Endothelial cell of umbilical vein (primary cell): ENCODE measurements at regions not wholly inside any gene's neighbourhood (a gene's known extent, or its start where the extent isn't known, plus 50 kb on each side); places are given as distances from the start of the nearest gene placed in this dataset.

Experiments
- BruUV-seq: library from RNA; stranded (reverse); fragments of 400-500 nt; replicated peaks from 2 replicates; lab custom pipeline; 2021; lab: Mats Ljungman, UMichigan
- CTCF ChIA-PET: fragments of 300-600, 350-600 bp; sonication (Branson Sonifier 250); formaldehyde crosslinking; loops from one replicate; lab custom pipeline; 2021; ENCODE audit warnings: antibody characterized with exemption, inconsistent platforms; lab: Charles Lee
- POLR2A ChIA-PET: fragments of 300-600, 350-600 bp; sonication (Branson Sonifier 250); formaldehyde crosslinking; loops from one replicate; lab custom pipeline; 2021; ENCODE audit warnings: antibody characterized with exemption, inconsistent platforms; lab: Charles Lee
- DNase-seq: peaks from one replicate; pipeline ENCODE4 v3.0.0-alpha.2; 2011; ENCODE audit warnings: low read depth, low spot score
- FAIRE-seq: peaks from 2 replicates; lab custom pipeline; 2011; peaks lifted over from hg19 to GRCh38; lab: Jason Lieb, UNC
- H2AFZ ChIP-seq: 2 replicates; pipeline ENCODE4 v1.6.0; 2012; ENCODE audit warnings: low read depth, low read length, control low read depth, inconsistent platforms
- H3K27ac ChIP-seq: 2 replicates; pipeline ENCODE4 v1.5.1; 2011; ENCODE audit warnings: low read depth, mild to moderate bottlenecking, control low read depth, low read length, moderate library complexity; ENCODE audit not compliant: insufficient read depth
- H3K27me3 ChIP-seq, 2 experiments: 2 replicates each; pipeline versions ENCODE4 v1.6.0 to v1.6.1; 2011; ENCODE audit warnings: low read length in 2 of 2, mixed read lengths in 1 of 2; ENCODE audit not compliant: control insufficient read depth in 2 of 2, insufficient read depth in 2 of 2
- H3K36me3 ChIP-seq, 2 experiments: 2 replicates in 1 of 2; 3 replicates in 1 of 2; pipeline ENCODE4 v1.5.1; 2011; ENCODE audit warnings: low read length in 2 of 2, mild to moderate bottlenecking in 1 of 2, moderate library complexity in 1 of 2; ENCODE audit not compliant: control insufficient read depth in 2 of 2, insufficient read depth in 2 of 2; ENCODE audit errors: extremely low read depth in 1 of 2
- H3K4me1 ChIP-seq: 3 replicates; pipeline ENCODE4 v1.5.1; 2011; ENCODE audit warnings: mild to moderate bottlenecking, low read length; ENCODE audit not compliant: control insufficient read depth, insufficient read depth; ENCODE audit errors: extremely low read depth
- H3K4me2 ChIP-seq: 2 replicates; pipeline ENCODE4 v1.6.1; 2011; ENCODE audit warnings: low read length, control low read depth, mixed read lengths; ENCODE audit not compliant: insufficient read depth
- H3K4me3 ChIP-seq, 3 experiments: fragments of 200-600 bp in 1 of 3; sonication (generic), shearing (Covaris generic) in 1 of 3; replicated peaks in 1 of 3; 2 replicates each; pipeline ENCODE4 v1.5.1; 2011 to 2016; ENCODE audit warnings: control low read depth in 3 of 3, low read length in 3 of 3, mild to moderate bottlenecking in 2 of 3, inconsistent platforms in 1 of 3, low read depth in 1 of 3, moderate library complexity in 1 of 3; ENCODE audit not compliant: insufficient read depth in 1 of 3
- H3K79me2 ChIP-seq: 2 replicates; pipeline ENCODE4 v1.6.0; 2012; ENCODE audit warnings: low read length, inconsistent platforms; ENCODE audit not compliant: control insufficient read depth, insufficient read depth
- H3K9ac ChIP-seq: replicated peaks from 2 replicates; pipeline ENCODE3; 2011; ENCODE audit warnings: low read length, control low read depth; ENCODE audit not compliant: insufficient read depth; ENCODE audit errors: extremely low read depth
- H3K9me1 ChIP-seq: replicated peaks from 3 replicates; pipeline ENCODE4 v1.6.0; 2011; ENCODE audit warnings: mild to moderate bottlenecking, low read length; ENCODE audit not compliant: control insufficient read depth, insufficient read depth; ENCODE audit errors: extremely low read depth
- H3K9me3 ChIP-seq: replicated peaks from 2 replicates; pipeline ENCODE4 v1.5.1; 2012; ENCODE audit warnings: low read length, inconsistent platforms; ENCODE audit not compliant: control insufficient read depth, insufficient read depth
- H4K20me1 ChIP-seq: replicated peaks from 2 replicates; pipeline ENCODE3; 2011; ENCODE audit warnings: mild to moderate bottlenecking, low read length; ENCODE audit not compliant: control insufficient read depth, insufficient read depth; ENCODE audit errors: extremely low read depth
- EZH2 ChIP-seq: IDR thresholded peaks from 2 replicates; pipeline ENCODE4 v1.6.1; 2012; ENCODE audit warnings: borderline replicate concordance, low read depth, mild to moderate bottlenecking, moderate library complexity, low read length, inconsistent platforms; ENCODE audit not compliant: severe bottlenecking
- FOS ChIP-seq: IDR thresholded peaks from 2 replicates; pipeline ENCODE4 v1.6.1; 2011; ENCODE audit warnings: mild to moderate bottlenecking, low read length, moderate library complexity, borderline replicate concordance; ENCODE audit not compliant: insufficient read depth
- GATA2 ChIP-seq: IDR thresholded peaks from 2 replicates; pipeline ENCODE4 v1.7.0; 2011; ENCODE audit warnings: low read depth, mild to moderate bottlenecking, moderate library complexity, mixed read lengths, low read length; ENCODE audit not compliant: insufficient read length, insufficient read depth
- JUN ChIP-seq: IDR thresholded peaks from 2 replicates; pipeline ENCODE4 v1.6.1; 2011; ENCODE audit warnings: borderline replicate concordance, low read depth; ENCODE audit not compliant: insufficient read length, insufficient read depth
- MYC ChIP-seq: IDR thresholded peaks from one replicate; pipeline ENCODE4 v1.6.1; 2011; ENCODE audit warnings: mild to moderate bottlenecking, low read depth, low read length
- POLR2A ChIP-seq: IDR thresholded peaks from 2 replicates; pipeline ENCODE4 v1.6.1; 2012; ENCODE audit warnings: low read depth, mild to moderate bottlenecking, control low read depth, low read length
- POLR2AphosphoS5 ChIP-seq: IDR thresholded peaks from 2 replicates; pipeline ENCODE4 v1.6.1; 2012; ENCODE audit warnings: low read depth, mild to moderate bottlenecking, control low read depth, low read length, moderate library complexity; ENCODE audit not compliant: insufficient read depth
- dilution Hi-C: fragments of 300-500 bp; cut with MboI; formaldehyde crosslinking; loops from one replicate; pipeline ENCODE4 v1.15.0; 2019; ENCODE audit warnings: low sequenced_read_pairs; ENCODE audit not compliant: extremely low pct_ligation_motif_present
- intact Hi-C: fragments of 100-400 bp; cut with micrococcal nuclease; formaldehyde crosslinking; loops from one replicate; pipeline ENCODE4 v1.10.0; 2022
- TF ChIP-seq, protein P1 (sequence below), 2 donors: IDR thresholded peaks; 1 replicate in 1 of 2; 2 replicates in 1 of 2; pipeline ENCODE4 v1.5.1; 2011; ENCODE audit warnings: low read length in 2 of 2, mild to moderate bottlenecking in 2 of 2, moderate library complexity in 2 of 2, control low read depth in 1 of 2, inconsistent platforms in 1 of 2, low read depth in 1 of 2; ENCODE audit not compliant: insufficient read depth in 1 of 2; ENCODE audit errors: extremely low read depth in 1 of 2
- TF ChIP-seq, protein P2 (sequence below): IDR thresholded peaks from 2 replicates; pipeline ENCODE4 v1.6.1; 2011; ENCODE audit not compliant: insufficient read depth, insufficient read length

DNA sequence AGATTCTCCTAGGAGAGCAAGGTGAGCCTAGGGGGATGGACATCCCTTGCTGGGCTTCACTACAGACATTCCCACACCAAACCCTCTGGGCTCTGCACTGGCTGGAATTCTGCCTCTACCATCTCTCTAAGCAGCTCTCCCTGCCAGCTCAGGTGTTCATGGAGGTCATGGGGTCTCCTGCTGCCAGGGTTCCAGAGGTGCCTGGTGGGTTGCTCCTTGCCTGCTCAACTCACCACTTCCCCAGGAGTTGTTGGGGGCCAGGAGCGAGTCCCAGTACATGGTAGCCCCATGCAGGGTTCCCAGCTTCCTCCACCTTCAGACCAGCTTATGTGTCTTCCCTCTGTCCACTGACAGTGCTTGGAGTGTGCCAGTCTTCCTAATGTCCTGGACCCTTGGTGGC, 167.8 kb upstream of the PAQR3 start:
- ChIA-PET POLR2A (no interaction called here), CTCF (no interaction called here)
- DNase-seq (no peak), FAIRE-seq (no peak)
- Histone ChIP-seq H3K27me3 (no peaks in the 10 kb centered on the region), H4K20me1 (no peaks in the 10 kb centered on the region), H3K9ac (no peak overlapping the region), H3K27ac (no peak overlapping the region), H3K9me1 (no peaks in the 10 kb centered on the region), H2AFZ (no peak overlapping the region), H3K36me3 (no peaks in the 10 kb centered on the region), H3K79me2 (no peaks in the 10 kb centered on the region), H3K4me1 (no peaks in the 10 kb centered on the region), H3K4me3 (no peak overlapping the region), H3K9me3 (no peaks in the 10 kb centered on the region), H3K4me2 (no peak overlapping the region)
- TF ChIP-seq, protein P1, sequence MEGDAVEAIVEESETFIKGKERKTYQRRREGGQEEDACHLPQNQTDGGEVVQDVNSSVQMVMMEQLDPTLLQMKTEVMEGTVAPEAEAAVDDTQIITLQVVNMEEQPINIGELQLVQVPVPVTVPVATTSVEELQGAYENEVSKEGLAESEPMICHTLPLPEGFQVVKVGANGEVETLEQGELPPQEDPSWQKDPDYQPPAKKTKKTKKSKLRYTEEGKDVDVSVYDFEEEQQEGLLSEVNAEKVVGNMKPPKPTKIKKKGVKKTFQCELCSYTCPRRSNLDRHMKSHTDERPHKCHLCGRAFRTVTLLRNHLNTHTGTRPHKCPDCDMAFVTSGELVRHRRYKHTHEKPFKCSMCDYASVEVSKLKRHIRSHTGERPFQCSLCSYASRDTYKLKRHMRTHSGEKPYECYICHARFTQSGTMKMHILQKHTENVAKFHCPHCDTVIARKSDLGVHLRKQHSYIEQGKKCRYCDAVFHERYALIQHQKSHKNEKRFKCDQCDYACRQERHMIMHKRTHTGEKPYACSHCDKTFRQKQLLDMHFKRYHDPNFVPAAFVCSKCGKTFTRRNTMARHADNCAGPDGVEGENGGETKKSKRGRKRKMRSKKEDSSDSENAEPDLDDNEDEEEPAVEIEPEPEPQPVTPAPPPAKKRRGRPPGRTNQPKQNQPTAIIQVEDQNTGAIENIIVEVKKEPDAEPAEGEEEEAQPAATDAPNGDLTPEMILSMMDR (IDR thresholded peaks at IDR 0.05; ENCODE audit: extremely low read depth in 1 of 2, insufficient read depth in 1 of 2, low read depth in 1 of 2, low read length in 2 of 2) = no peak
- TF ChIP-seq FOS (no peak), GATA2 (no peak), POLR2AphosphoS5 (no peak), POLR2A (no peak), EZH2 (no peak), JUN (no peak), MYC (no peak)
- TF ChIP-seq, protein P2, sequence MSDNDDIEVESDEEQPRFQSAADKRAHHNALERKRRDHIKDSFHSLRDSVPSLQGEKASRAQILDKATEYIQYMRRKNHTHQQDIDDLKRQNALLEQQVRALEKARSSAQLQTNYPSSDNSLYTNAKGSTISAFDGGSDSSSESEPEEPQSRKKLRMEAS = no peak
- dilution Hi-C loops (no loop called here), intact Hi-C loops (no loop called here)
- no TSS peak for BruUV-seq
